Muscle of back (tissue), 3 donors: ENCODE measurements at regions not wholly inside any gene's neighbourhood (a gene's known extent, or its start where the extent isn't known, plus 50 kb on each side); places are given as distances from the start of the nearest gene placed in this dataset.

Experiments
- DNase-seq, 3 donors: peaks; one replicate each; pipeline versions ENCODE4 v3.0.0 to v3.0.0-alpha.2; 2013

DNA sequence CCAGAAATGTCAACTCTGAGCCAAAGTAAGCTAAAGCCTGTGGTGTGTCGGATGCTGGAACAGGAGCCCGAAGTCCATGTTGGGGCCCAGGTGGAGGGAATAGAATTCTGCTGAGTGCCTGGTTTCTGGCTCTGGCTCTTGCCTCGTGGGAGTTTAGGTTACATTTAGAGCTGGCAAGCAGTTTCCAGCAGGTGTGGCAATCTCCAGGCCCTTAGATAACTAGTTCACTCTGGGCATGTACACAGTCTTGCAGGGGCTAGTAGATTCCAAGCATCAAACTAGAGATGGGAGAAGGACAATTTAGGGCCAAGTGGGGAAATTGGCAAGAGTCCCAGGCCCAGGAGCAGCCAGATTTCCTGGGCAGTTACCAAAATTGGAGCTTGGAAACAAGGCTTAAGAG lies 56.3 kb upstream of the STOX2 start:
- peak in 1 of 3 donors; percentile 55 for DNase-seq

DNA sequence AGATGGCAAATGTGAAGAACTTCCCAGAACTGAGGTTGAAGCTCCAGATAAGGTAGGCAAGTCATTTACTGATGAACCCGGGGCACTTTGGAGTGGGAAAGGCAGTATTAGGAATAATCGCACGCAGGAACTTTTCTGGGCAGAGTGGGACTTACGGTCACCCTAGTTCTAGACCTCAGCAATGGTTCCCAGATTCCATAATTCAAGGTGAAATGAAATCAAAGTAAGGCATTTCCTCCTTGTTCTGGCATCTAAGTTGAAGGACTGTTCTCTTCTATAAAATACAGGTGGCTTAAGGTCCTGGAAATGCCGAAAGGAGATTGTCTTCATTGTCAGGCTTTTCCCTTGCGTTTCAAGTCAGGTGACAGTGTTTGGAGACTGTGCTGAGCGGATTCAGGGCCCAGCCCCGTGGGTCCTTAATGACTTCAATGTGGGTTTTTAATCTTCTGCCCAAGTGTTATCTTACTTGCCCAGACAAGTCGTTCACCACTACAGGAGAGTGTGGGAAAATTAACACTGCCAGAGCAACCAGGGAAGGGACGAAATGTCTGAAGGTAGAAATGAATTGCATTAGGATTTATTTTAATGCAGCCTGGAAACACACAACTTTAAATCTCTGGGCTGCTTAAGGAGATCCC lies 52.1 kb upstream of the STOX2 start:
- DNase-seq, result no peak

DNA sequence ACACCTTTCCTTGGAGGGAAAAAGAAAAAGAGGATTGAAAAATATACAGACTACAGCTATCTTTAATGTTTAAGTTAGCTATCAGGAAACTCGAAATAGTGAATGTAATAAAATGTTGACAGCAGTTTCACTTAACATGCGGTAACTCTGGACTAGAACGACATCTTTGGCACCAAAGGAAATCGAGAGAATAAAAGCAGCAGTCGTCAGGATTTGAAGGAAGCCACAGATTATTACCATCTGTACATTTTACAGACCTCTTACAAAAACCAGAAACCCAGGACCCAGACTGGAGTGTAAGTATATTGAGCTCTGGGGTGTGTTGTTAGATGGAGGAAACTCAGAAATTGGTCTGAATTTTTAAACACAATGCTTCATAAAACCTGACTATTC lies 51.6 kb upstream of the STOX2 start:
- peak in 1 of 3 donors; percentile 62 for DNase-seq
